ENCODE measurements at regions not wholly inside any gene's neighbourhood (a gene's known extent, or its start where the extent isn't known, plus 50 kb on each side); places are given as distances from the start of the nearest gene placed in this dataset.

DNA sequence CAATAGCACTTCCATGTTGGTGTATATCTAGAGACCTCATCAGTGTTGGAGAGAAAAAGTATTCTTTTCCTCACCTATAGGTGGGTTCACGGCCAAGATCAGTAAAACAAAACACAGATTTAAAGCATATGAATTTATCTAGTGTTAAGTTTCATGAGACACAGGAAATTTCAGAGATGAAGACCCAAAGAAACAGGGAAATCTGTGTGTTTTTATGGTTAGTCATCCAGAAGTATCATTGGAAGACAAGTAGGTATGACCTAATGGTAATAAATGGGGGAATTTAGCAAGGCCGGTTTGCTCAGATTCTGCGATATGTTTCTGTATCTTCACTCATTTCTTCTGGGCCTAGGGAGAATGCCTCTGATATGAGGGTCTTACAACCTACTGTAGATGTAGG lies 419.6 kb upstream of the MARCKS start:
- intact Hi-C loops (cut with micrococcal nuclease) = no loop called here

- intact Hi-C loops (cut with micrococcal nuclease) = no loop called here
Observed at GRCh38 chr6:113439866-113440265, 417.3 kb upstream of the MARCKS start.

- intact Hi-C loops (cut with micrococcal nuclease) = no loop called here
Observed at GRCh38 chr6:113442040-113442439, 415.1 kb upstream of the MARCKS start.

DNA sequence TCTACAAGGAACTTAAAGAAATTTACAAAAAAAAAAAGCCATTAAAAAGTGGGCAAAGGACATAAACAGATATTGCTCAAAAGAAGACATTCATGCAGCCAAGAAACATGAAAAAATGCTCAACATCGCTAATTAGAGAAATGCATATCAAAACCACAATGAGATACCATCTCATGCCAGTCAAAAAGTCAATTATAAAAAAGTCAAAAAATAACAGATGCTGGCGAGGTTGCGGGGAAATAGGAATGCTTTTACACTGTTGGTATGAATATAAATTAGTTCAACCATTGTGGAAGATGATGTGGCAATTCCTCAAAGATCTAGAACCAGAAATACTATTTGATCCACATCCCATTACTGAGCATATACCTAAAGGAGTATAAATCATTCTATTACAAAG lies 411.9 kb upstream of the MARCKS start:
- intact Hi-C loops (cut with micrococcal nuclease) = no loop called here

DNA sequence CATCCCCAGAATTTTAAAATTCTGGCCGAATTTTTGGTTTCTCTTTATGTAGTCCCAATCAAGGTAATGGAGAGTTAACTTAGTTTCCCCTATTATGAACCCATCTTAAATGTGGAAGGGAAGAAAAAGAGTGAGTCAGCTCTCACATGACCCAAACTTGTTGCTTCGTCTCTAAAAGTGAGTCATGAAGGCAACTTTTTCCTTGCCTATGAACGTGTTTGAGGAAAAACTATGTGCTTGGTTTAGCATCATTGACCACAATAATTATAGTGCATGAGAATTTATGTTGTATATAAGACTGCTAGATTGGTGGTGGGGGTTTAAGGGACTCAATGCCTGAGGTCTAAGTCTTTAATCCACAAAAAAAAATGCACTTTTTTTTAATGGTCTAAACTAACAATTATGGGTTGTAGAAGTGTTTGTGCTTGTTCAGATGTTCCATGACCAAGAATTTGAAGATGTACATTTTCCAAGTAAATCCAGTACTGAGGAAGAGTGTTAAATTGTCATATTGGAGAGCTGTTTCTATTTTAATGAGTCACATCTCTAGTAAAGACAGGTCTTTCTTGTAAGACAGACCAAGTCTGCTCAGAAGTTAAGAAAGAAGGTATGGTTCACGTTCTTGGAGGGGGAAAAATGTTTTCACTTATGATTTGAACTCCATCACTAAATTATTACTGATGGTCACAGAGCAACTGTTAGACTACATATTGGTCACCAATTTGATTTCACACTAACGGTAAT lies 409.9 kb upstream of the MARCKS start:
- intact Hi-C loops (cut with micrococcal nuclease) = no loop called here

DNA sequence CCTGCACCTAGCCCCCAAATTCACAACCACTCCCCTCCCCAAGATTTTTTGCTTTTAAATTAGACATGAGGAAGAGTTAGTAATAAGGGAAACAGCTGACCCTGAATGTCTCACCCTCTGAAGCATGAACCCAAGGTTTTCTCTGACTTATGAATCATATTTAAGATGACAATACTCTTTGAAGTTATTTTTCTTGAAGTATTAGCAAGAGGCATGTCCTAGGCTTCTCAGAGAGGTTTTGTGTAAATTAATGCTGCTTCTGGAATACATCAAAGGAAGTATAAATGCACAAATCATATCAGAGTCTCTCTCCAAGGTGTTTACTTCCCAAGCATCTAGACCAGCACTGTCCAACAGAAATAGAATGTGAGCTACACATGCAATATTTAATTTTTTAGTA lies 408.1 kb upstream of the MARCKS start:
- intact Hi-C loops (cut with micrococcal nuclease) = no loop called here

DNA sequence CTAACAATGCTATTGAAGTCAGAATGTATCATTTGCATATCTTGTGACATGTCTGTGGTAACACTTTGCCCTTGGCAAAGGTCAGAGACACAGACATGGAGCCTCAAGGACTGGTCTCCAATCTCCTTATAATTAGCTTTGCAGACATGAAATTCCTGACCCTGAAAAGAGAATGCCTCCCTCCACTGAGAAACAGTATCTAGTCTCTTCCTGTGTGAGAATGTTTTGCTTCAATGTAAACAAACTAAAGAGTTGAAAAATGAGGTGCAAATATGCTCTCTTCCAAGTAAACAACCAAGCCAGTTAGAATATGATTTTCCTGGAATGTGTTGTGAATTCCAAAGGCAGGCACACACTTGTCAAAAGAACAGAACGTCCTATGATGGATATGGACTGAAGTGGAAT lies 407.1 kb upstream of the MARCKS start:
- intact Hi-C loops (cut with micrococcal nuclease) = no loop called here

- intact Hi-C loops (cut with micrococcal nuclease) = no loop called here
Observed at GRCh38 chr6:113451049-113451448, 406.1 kb upstream of the MARCKS start.

GRCh38 chr6:113457198-113457597 lies 399.9 kb upstream of the MARCKS start:
- intact Hi-C loops (cut with micrococcal nuclease) = no loop called here

DNA sequence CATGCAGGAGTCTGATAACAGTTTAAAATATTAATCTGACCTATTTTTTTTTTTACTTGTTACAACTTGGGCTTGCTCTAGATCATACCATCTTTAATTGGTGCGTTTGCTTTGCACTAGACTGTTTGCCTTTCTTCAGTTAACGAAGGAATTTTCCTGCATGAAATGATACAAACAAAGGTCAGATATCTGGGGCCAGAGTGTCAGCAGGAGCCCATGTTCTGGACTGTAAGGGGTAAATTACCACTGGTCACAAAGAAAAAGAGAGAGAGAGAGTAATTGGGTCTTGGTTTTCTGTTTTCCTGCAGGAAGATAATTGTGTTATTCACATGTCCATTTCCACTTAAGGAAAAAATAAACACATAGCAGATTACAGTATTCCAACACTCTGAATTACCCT lies 399.4 kb upstream of the MARCKS start:
- intact Hi-C loops (cut with micrococcal nuclease) = no loop called here

DNA sequence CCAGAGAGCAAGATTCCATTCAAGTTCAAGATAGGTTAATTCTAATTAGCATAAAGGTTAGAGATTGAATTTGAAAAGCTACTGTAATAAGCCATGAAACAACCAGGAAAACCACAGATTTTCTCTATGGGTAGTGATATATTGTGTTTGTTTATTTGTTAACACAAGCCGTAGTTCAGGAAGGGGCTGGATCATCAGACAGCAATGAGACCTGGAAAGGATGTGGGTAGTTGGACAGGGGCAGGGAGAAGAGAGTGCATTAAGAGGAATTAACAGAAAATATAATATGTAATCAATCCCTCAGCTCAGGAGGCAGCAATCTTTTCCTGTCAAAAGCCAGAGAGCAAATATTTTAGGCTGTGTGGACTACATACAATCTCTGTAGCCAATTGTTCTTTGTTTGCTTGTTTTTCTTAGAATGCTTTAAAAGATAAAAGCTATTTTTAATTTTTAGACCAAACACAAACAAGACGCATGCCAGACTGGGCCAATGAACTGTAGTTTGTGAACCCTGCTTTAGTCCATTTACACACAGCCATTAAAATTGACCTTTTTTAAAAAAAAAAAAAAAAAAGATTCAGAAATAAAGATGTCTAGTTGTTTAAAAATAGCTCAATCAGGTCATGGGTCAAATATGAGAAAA lies 398.7 kb upstream of the MARCKS start:
- intact Hi-C loops (cut with micrococcal nuclease) = no loop called here

GRCh38 chr6:113461153-113461932 lies 395.8 kb upstream of the MARCKS start:
- intact Hi-C loops (cut with micrococcal nuclease) = no loop called here

GRCh38 chr6:113464536-113464935 lies 392.6 kb upstream of the MARCKS start:
- intact Hi-C loops (cut with micrococcal nuclease) = no loop called here

GRCh38 chr6:113464960-113465359 lies 392.2 kb upstream of the MARCKS start:
- intact Hi-C loops (cut with micrococcal nuclease) = no loop called here

DNA sequence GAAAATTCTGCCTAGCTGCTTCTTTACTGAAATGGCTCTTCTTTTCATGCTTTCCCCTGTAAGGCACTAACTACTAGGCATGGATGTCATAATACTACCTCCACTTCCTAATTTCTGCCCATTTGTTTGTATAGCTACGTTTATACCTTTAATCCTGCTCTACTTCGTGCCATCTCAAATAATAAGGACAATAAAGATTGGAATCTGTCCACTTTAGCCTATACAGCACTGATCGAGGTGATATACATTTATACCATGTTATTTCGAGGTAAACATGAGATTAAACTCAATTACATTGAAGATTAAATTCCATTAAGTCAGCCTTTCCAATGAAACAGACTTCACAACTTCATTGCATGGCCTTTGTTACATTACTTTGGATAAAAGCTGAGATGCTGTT lies 390.6 kb upstream of the MARCKS start:
- intact Hi-C loops (cut with micrococcal nuclease) = no loop called here

GRCh38 chr6:113475392-113475791 lies 381.8 kb upstream of the MARCKS start:
- intact Hi-C loops (cut with micrococcal nuclease) = no loop called here

DNA sequence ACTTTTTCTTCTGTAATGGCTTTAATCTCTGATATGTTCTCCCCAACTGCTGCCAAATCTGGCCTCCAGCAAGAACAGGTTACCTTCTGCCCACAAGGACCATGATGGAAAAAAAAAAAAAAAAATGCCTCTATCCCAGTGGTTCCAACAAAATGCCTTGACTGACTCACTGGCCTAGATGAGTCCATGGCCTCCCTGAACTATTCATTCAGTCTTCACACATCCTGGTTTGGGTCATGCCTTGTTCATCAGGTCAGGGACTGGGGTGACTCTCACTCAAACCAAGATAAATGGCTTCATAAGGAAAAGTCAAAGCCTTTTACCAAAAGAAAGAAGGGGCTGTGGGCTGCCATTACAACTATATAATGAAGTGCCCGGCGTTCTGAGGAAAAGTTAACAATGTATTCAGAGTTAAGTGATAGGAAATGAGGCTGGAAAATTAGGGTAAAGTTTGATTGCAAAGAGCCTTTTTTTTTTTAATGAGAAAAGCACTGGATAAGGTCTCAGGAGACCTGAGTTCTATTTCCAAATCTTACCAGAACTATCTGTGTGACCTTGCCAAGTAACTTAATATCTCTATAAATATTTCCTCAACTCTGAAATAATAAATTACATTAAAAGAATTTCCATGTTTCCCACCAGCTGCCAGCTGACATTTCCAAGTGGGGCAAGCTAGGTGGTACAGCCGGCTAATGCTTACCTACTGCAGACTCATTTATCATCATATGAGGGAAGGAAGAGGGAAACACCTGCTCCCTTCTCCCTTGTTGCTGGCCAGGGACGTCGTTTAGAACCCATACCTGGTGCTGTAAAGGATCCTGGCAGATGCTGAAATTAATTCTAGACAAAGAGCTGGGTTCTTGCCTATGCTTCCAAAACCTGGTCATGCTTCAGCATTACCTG lies 380.0 kb upstream of the MARCKS start:
- intact Hi-C loops (cut with micrococcal nuclease) = no loop called here

DNA sequence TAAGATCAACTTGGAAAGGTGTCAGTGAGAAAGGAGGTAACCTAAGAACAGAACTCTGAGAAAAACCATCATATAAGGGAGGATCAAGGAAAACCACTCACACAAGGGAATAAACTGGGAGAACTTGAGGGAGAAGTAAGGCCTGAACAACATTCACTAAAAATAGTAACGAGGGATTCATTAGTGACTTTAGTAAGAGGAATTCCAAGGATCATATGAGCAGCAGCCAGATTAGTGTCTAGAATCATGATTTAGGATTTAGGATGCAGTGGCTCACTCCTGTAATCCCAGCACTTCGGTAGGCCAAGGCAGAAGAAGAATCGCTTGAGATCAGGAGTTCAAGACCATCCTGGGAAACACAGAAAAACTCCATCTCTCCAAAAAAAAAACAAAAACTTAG lies 376.5 kb upstream of the MARCKS start:
- intact Hi-C loops (cut with micrococcal nuclease) = no loop called here

- intact Hi-C loops (cut with micrococcal nuclease) = no loop called here
Observed at GRCh38 chr6:113481458-113481857, 375.7 kb upstream of the MARCKS start.

DNA sequence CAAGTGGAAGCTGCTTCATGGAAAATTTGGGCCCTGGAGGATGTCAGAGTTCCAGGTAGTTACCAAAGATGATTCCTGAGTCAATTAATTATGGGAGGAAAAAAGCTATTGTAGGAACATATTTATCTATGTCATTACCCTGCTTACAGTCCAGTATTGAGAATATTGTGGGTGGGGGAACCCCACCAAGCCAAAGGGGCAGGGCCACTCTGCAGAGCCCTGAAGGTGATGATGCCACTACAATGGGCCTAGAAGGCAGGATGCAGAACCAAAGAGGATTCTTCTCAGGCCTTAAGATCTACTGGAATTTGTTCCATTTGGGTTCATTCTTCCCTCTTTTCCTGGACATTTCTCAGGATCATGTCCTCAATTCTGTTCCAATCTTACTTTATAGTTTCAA lies 375.2 kb upstream of the MARCKS start:
- intact Hi-C loops (cut with micrococcal nuclease) = no loop called here

DNA sequence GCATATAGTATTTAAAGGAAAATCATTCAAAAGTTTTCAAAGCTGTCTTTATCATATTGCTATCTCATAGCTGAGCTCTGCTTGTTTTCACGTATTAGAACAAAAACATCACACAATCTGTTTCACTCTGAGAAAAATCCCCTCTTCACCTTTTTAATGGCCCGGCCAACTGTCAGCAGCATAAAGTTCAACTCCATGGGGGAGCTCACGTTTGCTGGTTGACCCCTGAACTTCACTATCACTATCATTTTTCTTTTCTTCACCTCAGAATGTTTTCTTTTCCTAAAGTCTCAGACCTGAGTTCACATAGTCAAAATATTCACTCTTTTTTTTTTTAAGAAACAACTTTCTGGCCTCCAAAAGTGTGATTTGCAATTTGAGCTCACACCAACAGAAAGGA lies 374.4 kb upstream of the MARCKS start:
- intact Hi-C loops (cut with micrococcal nuclease) = no loop called here

All from T-helper 1 cell treated with Interleukin-12 subunit alpha and Interleukin-12 subunit beta and Interleukin-4 antibody, amounts not matched to agents 30 ng/mL and 1 ng/mL, for 36 hours (primary cell).